Neural cell (in vitro differentiated cells): ENCODE measurements at regions not wholly inside any gene's neighbourhood (a gene's known extent, or its start where the extent isn't known, plus 50 kb on each side); places are given as distances from the start of the nearest gene placed in this dataset.

ENCODE experiments used
- H2AFZ ChIP-seq: fragments of 200-600, 300-800 bp; sonication (generic), shearing (Covaris generic); 2 replicates; pipeline ENCODE4 v1.6.0; 2014; ENCODE audit warnings: low read depth, mild to moderate bottlenecking, antibody characterized with exemption, low read length, moderate library complexity
- H3F3A ChIP-seq: fragments of 200-600 bp; shearing (Covaris generic); 2 replicates; pipeline ENCODE4 v1.6.1; 2016; ENCODE audit warnings: mild to moderate bottlenecking, moderate library complexity, mixed read lengths, antibody characterized with exemption, low read length; ENCODE audit not compliant: insufficient read depth, poor library complexity, severe bottlenecking
- H3K27ac ChIP-seq: fragments of 200-600, 300-800 bp; sonication (generic), shearing (Covaris generic); 2 replicates; pipeline ENCODE4 v1.5.1; 2014; ENCODE audit warnings: mild to moderate bottlenecking, low read length, moderate library complexity
- H3K27me3 ChIP-seq: fragments of 300-800, 200-600 bp; sonication (generic), shearing (Covaris generic); 2 replicates; pipeline ENCODE4 v1.6.0; 2014; ENCODE audit warnings: mild to moderate bottlenecking, low read depth, low read length, moderate library complexity; ENCODE audit not compliant: insufficient read depth
- H3K36me3 ChIP-seq: fragments of 300-800, 200-600 bp; sonication (generic), shearing (Covaris generic); 2 replicates; pipeline ENCODE4 v1.5.1; 2014; ENCODE audit warnings: mild to moderate bottlenecking, antibody characterized with exemption, low read length, moderate library complexity; ENCODE audit not compliant: insufficient read depth
- H3K4me2 ChIP-seq: fragments of 300-800, 200-600 bp; sonication (generic), shearing (Covaris generic); 2 replicates; pipeline ENCODE4 v1.6.0; 2014; ENCODE audit warnings: mild to moderate bottlenecking, low read length
- H3K4me3 ChIP-seq: fragments of 300-800, 200-600 bp; sonication (generic), shearing (Covaris generic); 2 replicates; pipeline ENCODE4 v1.5.1; 2014; ENCODE audit warnings: mild to moderate bottlenecking, low read length, moderate library complexity
- H3K79me2 ChIP-seq: fragments of 200-600 bp; shearing (Covaris generic); replicated peaks from 2 replicates; pipeline ENCODE4 v1.6.0; 2014; ENCODE audit warnings: mild to moderate bottlenecking, low read length, moderate library complexity; ENCODE audit not compliant: insufficient read depth
- H3K9ac ChIP-seq: fragments of 300-800, 200-600 bp; sonication (generic), shearing (Covaris generic); 2 replicates; pipeline ENCODE4 v1.6.1; 2016; ENCODE audit warnings: mild to moderate bottlenecking, low read length, mixed read lengths
- H3K9me2 ChIP-seq: fragments of 200-600 bp; shearing (Covaris generic); 2 replicates; pipeline ENCODE4 v1.6.1; 2016; ENCODE audit warnings: mild to moderate bottlenecking, low read length, mixed read lengths; ENCODE audit not compliant: insufficient read depth
- H3K9me3 ChIP-seq: fragments of 200-600, 300-800 bp; sonication (generic), shearing (Covaris generic); 2 replicates; pipeline ENCODE4 v1.6.1; 2016; ENCODE audit warnings: mild to moderate bottlenecking, mixed run types, low read length, moderate library complexity, mixed read lengths
- H4K20me1 ChIP-seq: fragments of 200-600 bp; shearing (Covaris generic); 2 replicates; pipeline ENCODE4 v1.6.1; 2016; ENCODE audit warnings: mild to moderate bottlenecking, mixed run types; ENCODE audit not compliant: insufficient read depth
- EP300 ChIP-seq: fragments of 450-650 bp; conservative IDR thresholded peaks from 2 replicates; pipeline ENCODE4 v1.6.1; 2014; ENCODE audit warnings: antibody characterized with exemption, mild to moderate bottlenecking, moderate library complexity; ENCODE audit not compliant: poor library complexity, severe bottlenecking
- EZH2 ChIP-seq: fragments of 200-600, 300-800 bp; shearing (Covaris generic), sonication (generic); IDR thresholded peaks from 2 replicates; pipeline ENCODE4 v1.6.1; 2014; ENCODE audit warnings: antibody characterized with exemption, low read length, borderline replicate concordance, mild to moderate bottlenecking; ENCODE audit not compliant: insufficient read depth, poor library complexity, severe bottlenecking
- MXI1 ChIP-seq: fragments of 450-650 bp; conservative IDR thresholded peaks from 2 replicates; pipeline ENCODE4 v1.6.1; 2014; ENCODE audit warnings: antibody characterized with exemption, mild to moderate bottlenecking; ENCODE audit not compliant: poor library complexity, severe bottlenecking
- POLR2AphosphoS5 ChIP-seq: IDR thresholded peaks from 2 replicates; pipeline ENCODE4 v1.6.1; 2012
- RAD21 ChIP-seq: fragments of 450-650 bp; conservative IDR thresholded peaks from 2 replicates; pipeline ENCODE4 v1.6.1; 2014; ENCODE audit warnings: antibody characterized with exemption, mild to moderate bottlenecking, moderate library complexity
- SMC3 ChIP-seq: fragments of 450-650 bp; conservative IDR thresholded peaks from 2 replicates; pipeline ENCODE4 v1.6.1; 2014; ENCODE audit warnings: antibody characterized with exemption, mild to moderate bottlenecking, moderate library complexity; ENCODE audit not compliant: poor library complexity
- TAF1 ChIP-seq: IDR thresholded peaks from 2 replicates; pipeline ENCODE4 v1.6.1; 2012; ENCODE audit warnings: low read depth
- TF ChIP-seq, protein P1 (sequence below): IDR thresholded peaks from 2 replicates; pipeline ENCODE4 v1.6.1; 2012; ENCODE audit warnings: borderline replicate concordance
- TF ChIP-seq, protein P2 (sequence below): fragments of 450-650 bp; IDR thresholded peaks from 2 replicates; pipeline ENCODE4 v1.5.1; 2014; ENCODE audit warnings: antibody characterized with exemption, mild to moderate bottlenecking, moderate library complexity; ENCODE audit not compliant: poor library complexity, severe bottlenecking

DNA sequence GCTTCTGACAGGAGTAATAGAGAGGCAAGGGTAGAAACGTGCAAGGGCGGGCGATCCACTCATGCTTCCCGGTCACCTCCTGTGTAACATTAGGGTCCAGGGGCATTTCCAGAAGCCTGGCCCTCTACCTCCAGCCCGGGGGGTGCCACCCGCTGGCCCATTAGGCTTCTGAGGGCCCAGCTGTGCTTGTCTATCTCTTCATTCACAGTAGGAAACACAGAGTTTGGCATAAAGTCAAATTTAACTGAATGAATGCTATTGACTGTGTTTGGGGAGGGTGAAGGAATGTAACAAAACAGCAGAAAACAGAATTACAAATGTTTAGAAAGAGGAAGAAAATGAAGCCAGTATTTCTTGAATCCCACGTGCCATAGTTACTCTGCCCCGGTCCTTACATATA lies 112.4 kb upstream of the SLC66A3 start:
- no peaks in the 10 kb centered on the region for H3K36me3 ChIP-seq
- H3F3A ChIP-seq, result no peaks in the 10 kb centered on the region
- no peak for TF ChIP-seq TAF1
- TF ChIP-seq RAD21, result no peak
- TF ChIP-seq SMC3, result no peak
- no peak for TF ChIP-seq EP300
- TF ChIP-seq POLR2AphosphoS5, result no peak
- TF ChIP-seq, protein P1, sequence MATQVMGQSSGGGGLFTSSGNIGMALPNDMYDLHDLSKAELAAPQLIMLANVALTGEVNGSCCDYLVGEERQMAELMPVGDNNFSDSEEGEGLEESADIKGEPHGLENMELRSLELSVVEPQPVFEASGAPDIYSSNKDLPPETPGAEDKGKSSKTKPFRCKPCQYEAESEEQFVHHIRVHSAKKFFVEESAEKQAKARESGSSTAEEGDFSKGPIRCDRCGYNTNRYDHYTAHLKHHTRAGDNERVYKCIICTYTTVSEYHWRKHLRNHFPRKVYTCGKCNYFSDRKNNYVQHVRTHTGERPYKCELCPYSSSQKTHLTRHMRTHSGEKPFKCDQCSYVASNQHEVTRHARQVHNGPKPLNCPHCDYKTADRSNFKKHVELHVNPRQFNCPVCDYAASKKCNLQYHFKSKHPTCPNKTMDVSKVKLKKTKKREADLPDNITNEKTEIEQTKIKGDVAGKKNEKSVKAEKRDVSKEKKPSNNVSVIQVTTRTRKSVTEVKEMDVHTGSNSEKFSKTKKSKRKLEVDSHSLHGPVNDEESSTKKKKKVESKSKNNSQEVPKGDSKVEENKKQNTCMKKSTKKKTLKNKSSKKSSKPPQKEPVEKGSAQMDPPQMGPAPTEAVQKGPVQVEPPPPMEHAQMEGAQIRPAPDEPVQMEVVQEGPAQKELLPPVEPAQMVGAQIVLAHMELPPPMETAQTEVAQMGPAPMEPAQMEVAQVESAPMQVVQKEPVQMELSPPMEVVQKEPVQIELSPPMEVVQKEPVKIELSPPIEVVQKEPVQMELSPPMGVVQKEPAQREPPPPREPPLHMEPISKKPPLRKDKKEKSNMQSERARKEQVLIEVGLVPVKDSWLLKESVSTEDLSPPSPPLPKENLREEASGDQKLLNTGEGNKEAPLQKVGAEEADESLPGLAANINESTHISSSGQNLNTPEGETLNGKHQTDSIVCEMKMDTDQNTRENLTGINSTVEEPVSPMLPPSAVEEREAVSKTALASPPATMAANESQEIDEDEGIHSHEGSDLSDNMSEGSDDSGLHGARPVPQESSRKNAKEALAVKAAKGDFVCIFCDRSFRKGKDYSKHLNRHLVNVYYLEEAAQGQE, result no peak
- no peak for TF ChIP-seq EZH2
- TF ChIP-seq, protein P2, sequence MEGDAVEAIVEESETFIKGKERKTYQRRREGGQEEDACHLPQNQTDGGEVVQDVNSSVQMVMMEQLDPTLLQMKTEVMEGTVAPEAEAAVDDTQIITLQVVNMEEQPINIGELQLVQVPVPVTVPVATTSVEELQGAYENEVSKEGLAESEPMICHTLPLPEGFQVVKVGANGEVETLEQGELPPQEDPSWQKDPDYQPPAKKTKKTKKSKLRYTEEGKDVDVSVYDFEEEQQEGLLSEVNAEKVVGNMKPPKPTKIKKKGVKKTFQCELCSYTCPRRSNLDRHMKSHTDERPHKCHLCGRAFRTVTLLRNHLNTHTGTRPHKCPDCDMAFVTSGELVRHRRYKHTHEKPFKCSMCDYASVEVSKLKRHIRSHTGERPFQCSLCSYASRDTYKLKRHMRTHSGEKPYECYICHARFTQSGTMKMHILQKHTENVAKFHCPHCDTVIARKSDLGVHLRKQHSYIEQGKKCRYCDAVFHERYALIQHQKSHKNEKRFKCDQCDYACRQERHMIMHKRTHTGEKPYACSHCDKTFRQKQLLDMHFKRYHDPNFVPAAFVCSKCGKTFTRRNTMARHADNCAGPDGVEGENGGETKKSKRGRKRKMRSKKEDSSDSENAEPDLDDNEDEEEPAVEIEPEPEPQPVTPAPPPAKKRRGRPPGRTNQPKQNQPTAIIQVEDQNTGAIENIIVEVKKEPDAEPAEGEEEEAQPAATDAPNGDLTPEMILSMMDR, result no peak

DNA sequence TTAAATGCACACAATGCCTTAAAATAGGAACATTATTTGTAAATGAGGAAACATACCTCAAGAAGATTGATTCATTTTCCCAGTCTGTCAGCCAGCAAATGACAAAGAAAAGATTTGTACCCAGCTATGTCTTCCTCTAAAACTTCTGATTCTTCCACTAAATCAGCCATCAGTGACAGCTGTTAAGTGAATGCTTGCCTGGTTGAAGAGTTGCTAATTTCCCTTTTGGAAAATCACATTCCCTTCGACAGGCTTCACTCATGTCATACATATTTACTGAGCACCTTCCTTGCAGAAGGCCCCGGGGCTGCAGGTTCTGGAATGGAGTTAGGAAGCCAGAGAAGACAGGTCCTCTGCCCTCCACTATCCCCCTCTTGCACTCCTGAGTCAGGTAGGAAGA lies 112.0 kb upstream of the SLC66A3 start:
- no peaks in the 10 kb centered on the region for H4K20me1 ChIP-seq
- H3K36me3 ChIP-seq, result no peaks in the 10 kb centered on the region
- no peaks in the 10 kb centered on the region for H3K27me3 ChIP-seq
- no peak for TF ChIP-seq EZH2
- TF ChIP-seq MXI1, result no peak
- peak; percentile 90 for TF ChIP-seq EP300
- no peak for TF ChIP-seq SMC3
- no peak for TF ChIP-seq RAD21
- TF ChIP-seq, protein P1, result peak; percentile 99
- TF ChIP-seq TAF1, result no peak
- TF ChIP-seq, protein P2, result no peak
- peak; percentile 62 for TF ChIP-seq POLR2AphosphoS5
- no peaks in the 10 kb centered on the region for H3K79me2 ChIP-seq
- no peaks in the 10 kb centered on the region for H3K9me3 ChIP-seq
- H3K9ac ChIP-seq, result no peak overlapping the region
- no peak overlapping the region for H2AFZ ChIP-seq
- peak overlapping the region; percentile 17 for H3K4me2 ChIP-seq
- no peaks in the 10 kb centered on the region for H3F3A ChIP-seq
- peak overlapping the region; percentile 47 for H3K4me3 ChIP-seq
- peak overlapping the region; percentile 70 for H3K27ac ChIP-seq
- no peaks in the 10 kb centered on the region for H3K9me2 ChIP-seq

More for the DNA sequence above, 112.4 kb upstream of the SLC66A3 start:
- Histone ChIP-seq H3K9me2 (no peaks in the 10 kb centered on the region), H3K27ac (peak overlapping the region; percentile 70), H3K9me3 (no peaks in the 10 kb centered on the region), H3K9ac (peak overlapping the region; percentile 25), H3K27me3 (no peaks in the 10 kb centered on the region), H2AFZ (no peak overlapping the region), H3K4me3 (peak overlapping the region; percentile 47), H4K20me1 (no peaks in the 10 kb centered on the region), H3K4me2 (peak overlapping the region; percentile 17), H3K79me2 (no peaks in the 10 kb centered on the region)
